CD14-positive monocyte (primary cell): ENCODE measurements at regions not wholly inside any gene's neighbourhood (a gene's known extent, or its start where the extent isn't known, plus 50 kb on each side); places are given as distances from the start of the nearest gene placed in this dataset.

ENCODE experiments used
- DNase-seq, 3 donors: peaks; one replicate each; pipeline ENCODE4 v3.0.0-alpha.2; 2011 to 2022
- H2AFZ ChIP-seq: 2 replicates; pipeline ENCODE4 v1.6.0; 2012; ENCODE audit warnings: mild to moderate bottlenecking, low read depth, low read length, inconsistent platforms; ENCODE audit not compliant: insufficient read depth, poor library complexity, severe bottlenecking
- H3K27ac ChIP-seq, 2 donors: 1 replicate in 1 of 2; 2 replicates in 1 of 2; pipeline ENCODE4 v1.5.1; 2012 to 2013; ENCODE audit warnings: low read length in 2 of 2, control low read depth in 1 of 2, inconsistent platforms in 1 of 2, low read depth in 1 of 2, mild to moderate bottlenecking in 1 of 2
- H3K27me3 ChIP-seq, 2 donors: one replicate each; pipeline versions ENCODE4 v1.6.0 to v1.6.1; 2011 to 2013; ENCODE audit warnings: low read length in 2 of 2; ENCODE audit not compliant: control insufficient read depth in 2 of 2, insufficient read depth in 2 of 2
- H3K36me3 ChIP-seq, 2 donors: replicated peaks in 1 of 2; 1 replicate in 1 of 2; 2 replicates in 1 of 2; pipeline versions ENCODE4 v1.5.1 to v1.6.1; 2012 to 2013; ENCODE audit warnings: low read length in 2 of 2, control low read depth in 1 of 2, inconsistent platforms in 1 of 2, mild to moderate bottlenecking in 1 of 2; ENCODE audit not compliant: insufficient read depth in 2 of 2, control insufficient read depth in 1 of 2
- H3K4me1 ChIP-seq, 2 donors: 1 replicate in 1 of 2; 2 replicates in 1 of 2; pipeline versions ENCODE4 v1.5.1 to v1.6.1; 2012 to 2013; ENCODE audit warnings: low read length in 2 of 2, control low read depth in 1 of 2, inconsistent platforms in 1 of 2, mild to moderate bottlenecking in 1 of 2, moderate library complexity in 1 of 2; ENCODE audit not compliant: insufficient read depth in 2 of 2, control insufficient read depth in 1 of 2
- H3K4me2 ChIP-seq: replicated peaks from 2 replicates; pipeline ENCODE3; 2012; ENCODE audit warnings: low read length, moderate library complexity, mild to moderate bottlenecking; ENCODE audit not compliant: poor library complexity, severe bottlenecking; ENCODE audit errors: extremely low read depth
- H3K4me3 ChIP-seq, 3 experiments: fragments of 200-600 bp in 1 of 3; sonication (generic) in 1 of 3; replicated peaks in 1 of 3; 1 replicate in 2 of 3; 2 replicates in 1 of 3; pipeline ENCODE4 v1.5.1; 2011 to 2013; ENCODE audit warnings: low read length in 3 of 3, mild to moderate bottlenecking in 3 of 3, control low read depth in 2 of 3, low read depth in 2 of 3, inconsistent platforms in 1 of 3, moderate library complexity in 1 of 3
- H3K79me2 ChIP-seq: 2 replicates; pipeline ENCODE4 v1.6.0; 2012; ENCODE audit warnings: mild to moderate bottlenecking, control low read depth, inconsistent platforms, low read length, moderate library complexity; ENCODE audit not compliant: insufficient read depth
- H3K9ac ChIP-seq: 2 replicates; pipeline ENCODE4 v1.6.0; 2017; ENCODE audit warnings: low read length, mild to moderate bottlenecking; ENCODE audit not compliant: insufficient read depth, poor library complexity, severe bottlenecking
- H3K9me3 ChIP-seq, 2 donors: replicated peaks in 1 of 2; 1 replicate in 1 of 2; 2 replicates in 1 of 2; pipeline versions ENCODE4 v1.5.1 to v1.6.1; 2012 to 2013; ENCODE audit warnings: low read length in 2 of 2, control low read depth in 1 of 2; ENCODE audit not compliant: control insufficient read depth in 1 of 2, insufficient read depth in 1 of 2
- H4K20me1 ChIP-seq: 2 replicates; pipeline ENCODE4 v1.6.0; 2012; ENCODE audit warnings: mild to moderate bottlenecking, low read length, control low read depth, moderate library complexity; ENCODE audit not compliant: insufficient read depth
- H3K27ac Mint-ChIP-seq, 7 donors: one replicate each; pipeline ENCODE4 v1.8.0; 2020; ENCODE audit warnings: mild to moderate bottlenecking in 7 of 7, mixed read lengths in 7 of 7, moderate library complexity in 6 of 7, inconsistent platforms in 2 of 7
- H3K27me3 Mint-ChIP-seq, 3 donors: one replicate each; pipeline ENCODE4 v1.8.0; 2021 to 2022; ENCODE audit warnings: low read depth in 3 of 3, mild to moderate bottlenecking in 3 of 3, mixed read lengths in 3 of 3, moderate library complexity in 3 of 3, inconsistent platforms in 1 of 3
- H3K36me3 Mint-ChIP-seq, 2 donors: one replicate each; pipeline ENCODE4 v1.8.0; 2020; ENCODE audit warnings: mixed read lengths in 2 of 2, inconsistent platforms in 1 of 2, mild to moderate bottlenecking in 1 of 2
- H3K4me1 Mint-ChIP-seq: one replicate; pipeline ENCODE4 v1.8.0; 2020; ENCODE audit warnings: mild to moderate bottlenecking, mixed read lengths
- H3K4me3 Mint-ChIP-seq, 2 donors: one replicate each; pipeline ENCODE4 v1.8.0; 2020; ENCODE audit warnings: mild to moderate bottlenecking in 2 of 2, mixed read lengths in 2 of 2, moderate library complexity in 1 of 2
- H3K9me3 Mint-ChIP-seq, 7 donors: one replicate each; pipeline ENCODE4 v1.8.0; 2020 to 2022; ENCODE audit warnings: mixed read lengths in 7 of 7, mild to moderate bottlenecking in 6 of 7, moderate library complexity in 6 of 7, inconsistent platforms in 2 of 7
- CTCF ChIP-seq: fragments of 200-600 bp; IDR thresholded peaks from one replicate; pipeline ENCODE4 v1.8.0; 2022; ENCODE audit warnings: antibody characterized with exemption, mild to moderate bottlenecking
- WGBS: methylation state at CpG from one replicate; pipeline ENCODE4 v1.1.5; 2013; ENCODE audit warnings: missing lambda C conversion rate; ENCODE audit not compliant: insufficient coverage; 5-methylcytosine and 5-hydroxymethylcytosine counted together
- intact Hi-C, 2 donors: fragments of 100-400 bp; cut with micrococcal nuclease; formaldehyde crosslinking; loops; one replicate each; pipeline versions ENCODE4 v1.15.0 to v1.15.1; 2023

- H3K27ac Mint-ChIP-seq: no peak overlapping the region
- no peak overlapping the region for H2AFZ ChIP-seq
- no peaks in the 10 kb centered on the region for H4K20me1 ChIP-seq
- H3K9ac ChIP-seq: no peak overlapping the region
- no peaks in the 10 kb centered on the region for H3K36me3 ChIP-seq
- peaks cover 0 to 3% of the 10 kb centered on the region in 2 donors for H3K27me3 ChIP-seq
- DNase-seq: no peak
- H3K4me1 ChIP-seq: peaks cover 18 to 19% of the 10 kb centered on the region in 2 donors
- H3K4me1 Mint-ChIP-seq: peaks cover 23% of the 10 kb centered on the region
- H3K36me3 Mint-ChIP-seq: no peaks in the 10 kb centered on the region
- no peak overlapping the region for H3K4me3 Mint-ChIP-seq
- peaks cover 0 to 4% of the 10 kb centered on the region in 2 donors for H3K9me3 ChIP-seq
- no peaks in the 10 kb centered on the region for H3K79me2 ChIP-seq
- H3K9me3 Mint-ChIP-seq: peaks cover 1 to 9% (median 7%) of the 10 kb centered on the region in 7 donors
- intact Hi-C loops: no loop called here
- no peak overlapping the region for H3K4me2 ChIP-seq
- peaks cover 5 to 9% (median 8%) of the 10 kb centered on the region in 3 donors for H3K27me3 Mint-ChIP-seq
- H3K4me3 ChIP-seq: no peak overlapping the region
- TF ChIP-seq CTCF: no peak
- 79% methylated on average over 5 of the region's 7 CpGs for WGBS
- H3K27ac ChIP-seq: no peak overlapping the region
Observed at GRCh38 chr6:44538131-44538806, 150.8 kb downstream of the CDC5L start.

GRCh38 chr6:44538807-44539201 is 151.3 kb downstream of the CDC5L start:
- no peak for TF ChIP-seq CTCF
- Histone ChIP-seq H4K20me1 (no peaks in the 10 kb centered on the region), H3K4me1 (peaks cover 18 to 19% of the 10 kb centered on the region in 2 donors), H2AFZ (no peak overlapping the region), H3K9me3 (peaks cover 0 to 4% of the 10 kb centered on the region in 2 donors), H3K36me3 (no peaks in the 10 kb centered on the region), H3K27ac (no peak overlapping the region), H3K79me2 (no peaks in the 10 kb centered on the region), H3K27me3 (peaks cover 0 to 3% of the 10 kb centered on the region in 2 donors), H3K9ac (no peak overlapping the region), H3K4me3 (no peak overlapping the region), H3K4me2 (no peak overlapping the region)
- Mint-ChIP-seq H3K4me3 (no peak overlapping the region), H3K27me3 (peaks cover 3 to 7% (median 6%) of the 10 kb centered on the region in 3 donors), H3K4me1 (peaks cover 23% of the 10 kb centered on the region), H3K27ac (no peak overlapping the region), H3K9me3 (peaks cover 1 to 9% (median 7%) of the 10 kb centered on the region in 7 donors), H3K36me3 (no peaks in the 10 kb centered on the region)
- no peak for DNase-seq
- intact Hi-C loops: no loop called here
- 40% methylated on average over 1 of the region's 2 CpGs for WGBS
